Stimulated activated effector memory CD8-positive, alpha-beta T cell treated with anti-CD3 and anti-CD28 coated beads, Interleukin-12 subunit alpha, Interleukin-12 subunit beta, amount 100 ng/mL, for 72 hours (primary cell): ENCODE measurements at regions not wholly inside any gene's neighbourhood (a gene's known extent, or its start where the extent isn't known, plus 50 kb on each side); places are given as distances from the start of the nearest gene placed in this dataset.

ENCODE experiments used
- ATAC-seq: fragments of 150-1000 bp; cut with Tn5 transposase; 2 replicates; pipeline ENCODE4 v1.10.0; 2021
- DNase-seq, 2 donors: peaks; one replicate each; pipeline ENCODE4 v3.0.0; 2021 to 2022; ENCODE audit warnings: low spot score in 2 of 2
- H3K27ac Mint-ChIP-seq: one replicate; pipeline ENCODE4 v1.8.0; 2022; ENCODE audit warnings: mild to moderate bottlenecking, mixed read lengths
- H3K36me3 Mint-ChIP-seq: one replicate; pipeline ENCODE4 v1.8.0; 2022; ENCODE audit warnings: mild to moderate bottlenecking, mixed read lengths
- H3K4me1 Mint-ChIP-seq: one replicate; pipeline ENCODE4 v1.8.0; 2022; ENCODE audit warnings: mixed read lengths
- H3K4me3 Mint-ChIP-seq: one replicate; pipeline ENCODE4 v1.8.0; 2022; ENCODE audit warnings: mild to moderate bottlenecking, mixed read lengths
- H3K9me3 Mint-ChIP-seq: one replicate; pipeline ENCODE4 v1.8.0; 2022; ENCODE audit warnings: mixed read lengths

DNA sequence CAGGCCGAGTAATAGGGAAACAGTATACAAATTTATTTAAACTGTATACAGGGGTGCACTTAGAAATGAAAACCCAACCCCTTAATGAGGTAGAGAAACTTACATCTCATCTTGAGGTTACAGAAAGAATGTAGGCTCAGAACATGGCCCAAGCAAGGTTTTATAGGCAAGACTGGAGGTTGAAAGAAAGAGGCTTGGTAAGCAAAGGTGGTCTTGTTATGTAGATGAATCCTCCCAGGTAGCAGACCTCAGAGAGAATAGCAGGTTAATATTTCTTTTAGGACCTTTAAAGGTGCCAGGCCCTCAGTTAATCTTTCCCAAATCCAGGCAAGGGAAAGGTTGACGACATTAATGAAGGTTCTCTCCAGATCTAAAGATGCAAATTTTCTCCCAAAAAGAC, 1466.8 kb upstream of the PRR20A start:
- Mint-ChIP-seq H3K4me3 (no peak overlapping the region), H3K4me1 (no peaks in the 10 kb centered on the region), H3K27ac (no peak overlapping the region), H3K9me3 (peaks cover 20% of the 10 kb centered on the region), H3K36me3 (no peaks in the 10 kb centered on the region)
- no peak for ATAC-seq
- DNase-seq: no peak

DNA sequence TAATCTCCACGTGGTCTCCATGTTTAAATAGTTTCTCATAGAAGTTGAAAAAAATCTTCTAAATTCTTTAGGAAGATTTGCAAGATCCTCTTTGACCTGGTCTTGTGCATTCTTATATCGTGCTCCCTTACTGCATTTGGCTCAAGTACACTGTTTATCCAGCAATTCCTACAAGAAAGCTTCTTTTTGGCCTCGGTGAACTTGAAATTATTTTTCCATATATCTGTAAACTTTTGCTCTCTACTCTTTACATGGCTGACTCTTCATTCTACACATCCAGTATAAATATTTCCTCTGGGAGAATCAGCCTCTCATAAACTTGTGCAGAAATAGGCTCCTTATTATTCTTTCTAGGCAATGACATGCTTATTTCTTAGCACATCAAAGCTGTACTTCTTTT, 1457.9 kb upstream of the PRR20A start:
- H3K9me3 Mint-ChIP-seq: peaks cover 23% of the 10 kb centered on the region
- DNase-seq: no peak
- no peak for ATAC-seq
- no peaks in the 10 kb centered on the region for H3K4me1 Mint-ChIP-seq
- no peak overlapping the region for H3K27ac Mint-ChIP-seq
- no peak overlapping the region for H3K4me3 Mint-ChIP-seq
- H3K36me3 Mint-ChIP-seq: no peaks in the 10 kb centered on the region

DNA sequence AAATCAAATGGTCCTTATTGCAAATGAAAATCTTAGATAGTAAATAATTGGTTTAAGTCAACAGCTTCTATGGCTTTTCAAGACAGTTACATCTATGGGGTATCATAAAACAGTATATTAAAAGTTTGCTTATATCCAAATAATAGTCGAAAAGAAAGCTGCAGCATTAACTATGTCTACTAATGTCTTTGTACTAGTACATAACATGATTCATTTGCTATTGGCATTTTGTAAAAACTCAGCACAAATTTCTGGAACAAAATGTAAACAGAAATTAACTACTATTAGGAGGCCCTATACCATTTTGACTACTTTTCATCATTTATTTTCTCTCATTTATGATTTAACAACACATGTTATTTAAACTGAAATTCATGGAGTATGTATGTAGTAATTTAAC, 1435.2 kb upstream of the PRR20A start:
- Mint-ChIP-seq H3K9me3 (peaks cover 16% of the 10 kb centered on the region), H3K27ac (no peak overlapping the region)

GRCh38 chr13:55705971-55706370, 1434.7 kb upstream of the PRR20A start:
- ATAC-seq (no peak), DNase-seq (no peak)
- no peaks in the 10 kb centered on the region for H3K4me1 Mint-ChIP-seq
- H3K9me3 Mint-ChIP-seq: peaks cover 13% of the 10 kb centered on the region
- no peak overlapping the region for H3K4me3 Mint-ChIP-seq
- H3K36me3 Mint-ChIP-seq: no peaks in the 10 kb centered on the region
- H3K27ac Mint-ChIP-seq: no peak overlapping the region

More for the DNA sequence above, 1435.2 kb upstream of the PRR20A start:
- Mint-ChIP-seq H3K4me1 (no peaks in the 10 kb centered on the region), H3K4me3 (no peak overlapping the region), H3K36me3 (no peaks in the 10 kb centered on the region)
- no peak for ATAC-seq
- DNase-seq: no peak

DNA sequence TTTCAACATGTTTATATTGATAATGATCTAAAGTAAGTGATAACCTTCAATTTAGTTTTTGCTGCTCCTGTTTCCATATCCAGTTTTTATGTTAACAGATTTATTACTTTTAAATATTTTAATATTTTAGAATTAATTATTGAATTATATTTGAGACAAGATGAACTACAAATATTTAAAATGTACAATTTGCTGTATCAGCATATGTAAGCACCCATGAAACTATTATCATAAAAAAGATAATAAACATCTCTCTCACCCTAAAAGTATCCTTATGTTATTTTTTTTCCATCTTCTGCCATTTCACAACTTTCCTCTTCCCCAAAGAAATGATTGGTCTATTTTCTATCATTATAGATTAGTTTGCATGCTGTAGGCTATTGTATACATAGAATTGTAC, 1426.6 kb upstream of the PRR20A start:
- no peaks in the 10 kb centered on the region for H3K4me1 Mint-ChIP-seq
- no peak overlapping the region for H3K27ac Mint-ChIP-seq
- H3K9me3 Mint-ChIP-seq: peaks cover 24% of the 10 kb centered on the region
- no peak overlapping the region for H3K4me3 Mint-ChIP-seq
- H3K36me3 Mint-ChIP-seq: no peaks in the 10 kb centered on the region
- ATAC-seq (no peak), DNase-seq (no peak)

DNA sequence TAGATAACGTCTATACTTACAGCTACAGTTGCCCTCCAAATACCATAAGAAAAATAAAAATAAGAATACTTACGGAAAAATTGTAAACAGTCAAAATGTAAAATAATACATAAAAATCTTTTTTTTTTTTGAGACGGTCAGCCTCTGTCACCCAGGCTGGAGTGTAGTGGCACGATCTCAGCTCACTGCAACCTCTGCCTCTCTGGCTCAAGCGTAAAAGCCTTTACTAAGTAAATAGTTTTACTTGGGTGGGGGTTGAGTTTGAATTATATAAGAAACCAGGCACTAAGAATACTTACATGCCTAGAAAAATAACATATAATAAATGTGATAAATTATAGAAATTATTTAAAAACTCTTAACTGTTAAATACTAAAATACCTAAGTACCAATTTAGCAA, 1413.0 kb upstream of the PRR20A start:
- H3K27ac Mint-ChIP-seq: no peak overlapping the region
- no peak overlapping the region for H3K4me3 Mint-ChIP-seq
- H3K36me3 Mint-ChIP-seq: no peaks in the 10 kb centered on the region
- no peak for DNase-seq
- H3K9me3 Mint-ChIP-seq: peaks cover 17% of the 10 kb centered on the region
- no peak for ATAC-seq
- H3K4me1 Mint-ChIP-seq: no peaks in the 10 kb centered on the region

GRCh38 chr13:55728247-55728646, 1412.5 kb upstream of the PRR20A start:
- H3K4me1 Mint-ChIP-seq: no peaks in the 10 kb centered on the region
- no peaks in the 10 kb centered on the region for H3K36me3 Mint-ChIP-seq
- no peak for ATAC-seq
- DNase-seq: no peak
- no peak overlapping the region for H3K4me3 Mint-ChIP-seq
- no peak overlapping the region for H3K27ac Mint-ChIP-seq
- peaks cover 19% of the 10 kb centered on the region for H3K9me3 Mint-ChIP-seq

DNA sequence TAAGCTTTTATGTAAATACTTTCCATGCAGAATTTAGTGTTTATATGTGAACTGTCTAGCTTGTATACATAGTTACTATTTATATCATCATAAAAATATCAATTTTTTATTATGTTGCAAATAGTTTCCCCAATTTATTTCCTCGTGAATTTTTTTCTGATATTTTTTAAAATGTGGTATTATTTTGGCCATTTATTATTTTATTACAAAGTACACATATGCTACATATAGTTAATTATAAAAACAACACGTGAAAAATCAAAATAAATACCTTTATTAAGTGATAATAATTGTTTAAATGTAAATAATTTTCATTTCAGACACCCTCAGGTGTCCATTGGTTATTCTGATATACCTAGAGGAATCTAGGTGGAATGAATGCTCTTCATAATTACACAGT, 1394.9 kb upstream of the PRR20A start:
- H3K4me3 Mint-ChIP-seq: no peak overlapping the region
- H3K4me1 Mint-ChIP-seq: no peaks in the 10 kb centered on the region
- no peak for ATAC-seq
- no peak overlapping the region for H3K27ac Mint-ChIP-seq
- DNase-seq: no peak
- H3K9me3 Mint-ChIP-seq: peaks cover 6% of the 10 kb centered on the region
- no peaks in the 10 kb centered on the region for H3K36me3 Mint-ChIP-seq

DNA sequence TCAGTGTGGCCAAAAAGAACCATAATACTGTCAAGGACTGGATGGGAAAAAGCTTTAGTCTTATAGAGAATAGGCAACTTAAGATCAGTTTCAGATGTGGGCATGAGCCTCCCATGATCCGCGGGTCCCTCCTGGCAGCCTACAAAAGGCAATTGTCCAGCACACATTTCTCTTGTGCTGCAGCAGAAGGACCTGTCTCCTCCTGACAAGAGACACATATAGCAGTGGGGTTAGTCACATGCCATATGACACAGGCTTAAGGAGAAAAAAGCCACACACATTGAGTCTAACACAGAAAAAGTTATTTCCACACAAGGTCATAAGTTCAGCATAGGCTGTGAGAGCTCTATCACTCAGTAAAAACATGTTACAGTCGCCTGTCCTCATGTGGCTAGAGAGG, 1378.7 kb upstream of the PRR20A start:
- H3K4me1 Mint-ChIP-seq: no peaks in the 10 kb centered on the region
- peaks cover 11% of the 10 kb centered on the region for H3K9me3 Mint-ChIP-seq
- no peak overlapping the region for H3K4me3 Mint-ChIP-seq
- DNase-seq: no peak
- H3K27ac Mint-ChIP-seq: no peak overlapping the region
- H3K36me3 Mint-ChIP-seq: no peaks in the 10 kb centered on the region
- ATAC-seq: no peak

- H3K9me3 Mint-ChIP-seq: peaks cover 14% of the 10 kb centered on the region
- H3K4me1 Mint-ChIP-seq: no peaks in the 10 kb centered on the region
- H3K36me3 Mint-ChIP-seq: no peaks in the 10 kb centered on the region
- no peak for ATAC-seq
- H3K4me3 Mint-ChIP-seq: no peak overlapping the region
- no peak for DNase-seq
- no peak overlapping the region for H3K27ac Mint-ChIP-seq
Measured at GRCh38 chr13:55777612-55778011, 1363.1 kb upstream of the PRR20A start.

GRCh38 chr13:55783841-55784240, 1356.9 kb upstream of the PRR20A start:
- Mint-ChIP-seq H3K9me3 (peaks cover 18% of the 10 kb centered on the region), H3K27ac (no peak overlapping the region), H3K4me3 (no peak overlapping the region), H3K4me1 (no peaks in the 10 kb centered on the region), H3K36me3 (no peaks in the 10 kb centered on the region)
- ATAC-seq (no peak), DNase-seq (no peak)

DNA sequence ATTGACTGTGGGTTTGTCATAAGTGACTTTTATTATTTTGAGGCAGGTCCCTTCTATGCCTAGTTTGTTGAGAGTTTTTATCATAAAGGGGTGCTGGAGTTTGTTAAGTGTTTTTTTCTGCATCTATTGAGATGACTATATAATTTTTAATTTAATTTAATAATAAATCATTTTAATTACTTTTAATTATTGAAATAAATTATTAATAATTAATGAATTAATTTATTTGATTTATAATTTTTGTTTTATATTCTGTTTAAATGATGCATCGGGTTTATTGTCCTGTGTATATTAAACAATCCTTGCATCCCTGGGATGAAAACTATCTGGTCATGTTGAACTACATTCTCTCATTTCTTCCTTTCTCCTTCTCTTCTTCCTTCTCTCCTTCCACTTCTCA, 1352.2 kb upstream of the PRR20A start:
- Mint-ChIP-seq H3K4me1 (no peaks in the 10 kb centered on the region), H3K9me3 (peaks cover 22% of the 10 kb centered on the region), H3K27ac (no peak overlapping the region), H3K36me3 (no peaks in the 10 kb centered on the region), H3K4me3 (no peak overlapping the region)
- ATAC-seq: no peak
- no peak for DNase-seq

GRCh38 chr13:55792544-55793193, 1348.0 kb upstream of the PRR20A start:
- no peak for DNase-seq
- no peak for ATAC-seq
- Mint-ChIP-seq H3K9me3 (peaks cover 20% of the 10 kb centered on the region), H3K4me3 (no peak overlapping the region), H3K27ac (no peak overlapping the region), H3K4me1 (no peaks in the 10 kb centered on the region), H3K36me3 (no peaks in the 10 kb centered on the region)

- Mint-ChIP-seq H3K9me3 (peaks cover 16% of the 10 kb centered on the region), H3K27ac (no peak overlapping the region), H3K4me3 (no peak overlapping the region), H3K36me3 (no peaks in the 10 kb centered on the region), H3K4me1 (no peaks in the 10 kb centered on the region)
- ATAC-seq (no peak), DNase-seq (no peak)
Measured at GRCh38 chr13:55815458-55816033, 1325.2 kb upstream of the PRR20A start.

- DNase-seq (no peak), ATAC-seq (no peak)
- H3K9me3 Mint-ChIP-seq: peaks cover 16% of the 10 kb centered on the region
- no peaks in the 10 kb centered on the region for H3K36me3 Mint-ChIP-seq
- H3K4me3 Mint-ChIP-seq: no peak overlapping the region
- H3K27ac Mint-ChIP-seq: no peak overlapping the region
- H3K4me1 Mint-ChIP-seq: no peaks in the 10 kb centered on the region
Measured at GRCh38 chr13:55816976-55817601, 1323.6 kb upstream of the PRR20A start.

DNA sequence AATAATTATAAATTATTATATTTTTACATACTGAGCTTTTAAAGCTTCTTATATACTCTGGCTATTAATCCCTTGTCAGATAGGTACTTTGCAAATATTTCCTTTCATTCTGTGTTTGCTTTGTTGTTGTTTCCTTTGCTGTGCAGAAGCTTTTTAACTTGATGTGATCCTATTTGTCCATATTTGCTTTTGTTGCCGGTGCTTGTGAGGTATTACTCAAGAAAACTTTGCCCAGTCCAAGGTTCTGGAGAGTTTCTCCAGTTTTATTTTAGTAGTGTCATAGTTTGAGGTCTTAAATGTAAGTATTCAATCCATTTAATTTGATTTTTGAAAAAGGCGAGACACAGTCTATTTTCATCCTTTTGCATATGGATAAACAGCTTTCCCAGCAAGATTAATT, 1319.9 kb upstream of the PRR20A start:
- Mint-ChIP-seq H3K27ac (no peak overlapping the region), H3K9me3 (peaks cover 11% of the 10 kb centered on the region), H3K4me1 (no peaks in the 10 kb centered on the region), H3K36me3 (no peaks in the 10 kb centered on the region), H3K4me3 (no peak overlapping the region)
- ATAC-seq (no peak), DNase-seq (no peak)
